ENCODE measurements at regions not wholly inside any gene's neighbourhood (a gene's known extent, or its start where the extent isn't known, plus 50 kb on each side); places are given as distances from the start of the nearest gene placed in this dataset.

DNA sequence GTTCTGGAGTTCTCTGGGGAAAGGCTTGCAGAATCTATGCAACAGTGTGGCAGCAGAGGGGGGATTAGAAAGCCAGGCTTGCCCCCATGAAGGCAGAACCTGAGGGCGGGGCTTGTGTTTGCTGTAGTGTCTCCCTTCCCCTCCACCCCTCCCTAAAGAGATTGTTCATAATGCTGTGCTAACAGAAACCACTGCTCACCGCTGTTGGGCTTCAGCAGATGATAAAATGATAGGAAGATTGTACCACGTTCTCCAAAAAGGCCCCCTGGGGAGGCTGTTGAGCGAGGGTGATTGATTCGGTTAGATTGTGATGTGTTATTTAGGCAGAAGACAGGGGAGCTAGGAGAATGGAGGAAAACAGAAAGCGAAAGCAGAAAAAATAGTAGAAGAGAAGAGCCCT lies 215.2 kb upstream of the NCAM1 start:
- TF ChIP-seq POLR2A (IDR thresholded peaks at IDR 0.05) (no peak), CTCF (IDR thresholded peaks at IDR 0.05) (no peak)
- no peak for DNase-seq (ENCODE audit: low spot score in 2 of 2)
- H3K4me3 ChIP-seq (ENCODE audit: low read depth, poor library complexity, severe bottlenecking), result no peak overlapping the region
- WGBS, 2 donors, result 67 to 73% methylated on average over 6 of the region's 6 CpGs
- intact Hi-C loops (cut with DNase I; ENCODE audit: low total_unique reads), result no loop called here

- WGBS, 2 donors, result 53% methylated on average over 5 of the region's 5 CpGs
- H3K4me3 ChIP-seq (ENCODE audit: low read depth, poor library complexity, severe bottlenecking), result no peak overlapping the region
- intact Hi-C loops (cut with DNase I; ENCODE audit: low total_unique reads), result no loop called here
- TF ChIP-seq POLR2A (IDR thresholded peaks at IDR 0.05), result no peak
- TF ChIP-seq CTCF (IDR thresholded peaks at IDR 0.05), result no peak
- no peak for DNase-seq (ENCODE audit: low spot score in 2 of 2)
Measured at GRCh38 chr11:112748252-112748651, 213.0 kb upstream of the NCAM1 start.

- TF ChIP-seq CTCF (IDR thresholded peaks at IDR 0.05) (no peak), POLR2A (IDR thresholded peaks at IDR 0.05) (no peak)
Measured at GRCh38 chr11:112748713-112749543, 212.3 kb upstream of the NCAM1 start.

DNA sequence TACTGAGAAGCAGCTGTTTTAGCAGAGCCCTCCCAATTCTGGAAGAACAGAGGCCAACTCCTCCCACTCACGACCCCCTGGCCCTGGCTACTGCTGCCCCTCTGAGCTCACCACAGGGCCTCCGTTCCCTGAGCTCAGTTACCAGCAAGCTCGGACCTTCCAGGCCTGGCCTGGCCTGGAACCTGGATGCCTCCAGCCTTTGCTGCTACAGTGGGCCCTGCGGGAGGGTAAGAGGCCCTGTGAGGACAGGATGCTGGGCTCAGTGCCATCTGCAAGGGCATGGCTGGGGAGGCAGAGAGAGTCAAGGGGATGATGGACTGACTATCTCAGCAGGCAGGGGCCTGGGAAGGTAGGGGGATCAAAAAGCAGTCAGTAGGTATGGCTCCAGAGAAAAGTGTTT lies 209.9 kb upstream of the NCAM1 start:
- H3K4me3 ChIP-seq (ENCODE audit: low read depth, poor library complexity, severe bottlenecking), result no peak overlapping the region
- WGBS, 2 donors, result 75 to 81% methylated on average over 4 of the region's 4 CpGs
- TF ChIP-seq CTCF (IDR thresholded peaks at IDR 0.05), result no peak
- no peak for TF ChIP-seq POLR2A (IDR thresholded peaks at IDR 0.05)
- intact Hi-C loops (cut with DNase I; ENCODE audit: low total_unique reads), result no loop called here
- DNase-seq (ENCODE audit: low spot score in 2 of 2), result no peak

More at GRCh38 chr11:112748713-112749543, 212.3 kb upstream of the NCAM1 start:
- no peak for DNase-seq (ENCODE audit: low spot score in 2 of 2)
- no peak overlapping the region for H3K4me3 ChIP-seq (ENCODE audit: low read depth, poor library complexity, severe bottlenecking)
- 24 to 30% methylated on average over 10 of the region's 10 CpGs for WGBS, 2 donors
- intact Hi-C loops (cut with DNase I; ENCODE audit: low total_unique reads), result no loop called here

DNA sequence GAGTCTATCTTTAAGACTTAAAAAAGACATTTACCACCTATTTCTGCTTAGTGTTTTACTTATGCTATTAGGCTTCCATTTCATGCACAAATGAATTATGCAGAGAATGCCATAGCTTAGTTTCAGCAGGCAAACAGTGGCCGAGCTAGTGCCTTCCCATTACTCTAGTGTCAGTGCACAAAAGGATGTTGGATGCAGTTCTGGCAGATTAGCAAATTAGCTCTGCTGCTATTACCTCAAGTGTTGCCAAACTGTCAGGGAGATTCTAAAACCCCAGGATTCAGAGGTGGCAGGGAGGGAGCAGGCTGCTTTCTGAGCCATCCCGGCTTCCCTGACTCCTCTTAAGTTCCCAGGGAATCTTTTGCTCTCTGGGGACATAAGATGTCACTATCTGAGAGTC lies 209.4 kb upstream of the NCAM1 start:
- intact Hi-C loops (cut with DNase I; ENCODE audit: low total_unique reads), result no loop called here
- H3K4me3 ChIP-seq (ENCODE audit: low read depth, poor library complexity, severe bottlenecking), result no peak overlapping the region
- TF ChIP-seq POLR2A (IDR thresholded peaks at IDR 0.05), result no peak
- TF ChIP-seq CTCF (IDR thresholded peaks at IDR 0.05), result no peak
- DNase-seq (ENCODE audit: low spot score in 2 of 2), result no peak
- 82 to 89% methylated on average over 2 of the region's 2 CpGs for WGBS, 2 donors

- intact Hi-C loops (cut with DNase I; ENCODE audit: low total_unique reads), result no loop called here
- TF ChIP-seq POLR2A (IDR thresholded peaks at IDR 0.05) (no peak), CTCF (IDR thresholded peaks at IDR 0.05) (no peak)
- DNase-seq (ENCODE audit: low spot score in 2 of 2), result no peak
Measured at GRCh38 chr11:112752563-112752962, 208.7 kb upstream of the NCAM1 start.

More at GRCh38 chr11:112752563-112752962, 208.7 kb upstream of the NCAM1 start:
- 69 to 94% methylated on average over 4 of the region's 4 CpGs for WGBS, 2 donors
- H3K4me3 ChIP-seq (ENCODE audit: low read depth, poor library complexity, severe bottlenecking), result no peak overlapping the region
